AG04450 (cell line): ENCODE measurements at regions not wholly inside any gene's neighbourhood (a gene's known extent, or its start where the extent isn't known, plus 50 kb on each side); places are given as distances from the start of the nearest gene placed in this dataset.

Experiments used
- CTCF ChIA-PET: fragments of 300-600, 350-600 bp; formaldehyde crosslinking; extraction: SDS; loops from one replicate; lab custom pipeline; 2022; ENCODE audit warnings: antibody characterized with exemption, inconsistent platforms; lab: Charles Lee
- POLR2A ChIA-PET: fragments of 350-600 bp; formaldehyde crosslinking; extraction: SDS; loops from one replicate; lab custom pipeline; 2021; ENCODE audit warnings: antibody characterized with exemption, inconsistent platforms; lab: Yijun Ruan, JAX
- DNase-seq: peaks from one replicate; pipeline ENCODE4 v3.0.0-alpha.2; 2011; ENCODE audit warnings: low read depth, low spot score
- H3K27ac ChIP-seq: one replicate; pipeline ENCODE4 v1.5.1; 2012; ENCODE audit warnings: low read depth, low read length, control low read depth
- H3K27me3 ChIP-seq: one replicate; pipeline ENCODE4 v1.6.0; 2012; ENCODE audit warnings: low read length; ENCODE audit not compliant: control insufficient read depth, insufficient read depth
- H3K4me3 ChIP-seq: 2 replicates; pipeline ENCODE4 v1.5.1; 2011; ENCODE audit warnings: mild to moderate bottlenecking, low read depth, low read length, control low read depth
- H3K9me3 ChIP-seq: 2 replicates; pipeline ENCODE4 v1.5.1; 2012; ENCODE audit warnings: low read length; ENCODE audit not compliant: control insufficient read depth, insufficient read depth
- TF ChIP-seq, protein P1 (sequence below): IDR thresholded peaks from 2 replicates; pipeline ENCODE4 v1.5.1; 2011; ENCODE audit warnings: low read depth, low read length, control low read depth, inconsistent platforms

DNA sequence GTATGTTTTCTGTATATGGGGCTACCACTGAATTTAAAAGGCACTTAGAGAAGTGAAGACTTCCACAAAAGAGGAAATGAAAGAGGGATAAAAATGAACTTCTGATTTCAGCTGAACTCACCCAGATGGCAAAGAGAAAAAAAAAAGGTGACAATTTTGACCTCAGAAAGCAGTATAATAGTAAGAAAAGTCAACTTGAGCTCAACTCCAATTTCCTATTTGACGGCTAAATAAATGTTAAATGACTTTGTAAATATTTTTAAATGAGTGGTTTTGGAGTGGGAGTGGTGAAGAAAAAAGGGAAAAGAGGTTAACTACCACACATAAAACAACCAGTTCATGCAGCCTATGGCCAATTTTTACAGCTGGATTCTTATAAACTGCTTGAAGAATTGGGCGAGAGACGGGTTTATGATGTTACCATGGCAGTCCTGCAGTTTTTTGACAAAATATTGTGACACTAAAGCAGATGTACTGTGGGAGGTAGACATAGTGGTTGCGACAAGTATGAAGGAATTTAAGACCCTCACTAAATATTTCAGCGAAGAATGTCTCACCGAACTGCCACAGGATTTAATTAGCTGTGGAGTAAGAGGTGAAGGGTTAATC lies 49.8 kb upstream of the ADTRP start:
- TF ChIP-seq, protein P1, sequence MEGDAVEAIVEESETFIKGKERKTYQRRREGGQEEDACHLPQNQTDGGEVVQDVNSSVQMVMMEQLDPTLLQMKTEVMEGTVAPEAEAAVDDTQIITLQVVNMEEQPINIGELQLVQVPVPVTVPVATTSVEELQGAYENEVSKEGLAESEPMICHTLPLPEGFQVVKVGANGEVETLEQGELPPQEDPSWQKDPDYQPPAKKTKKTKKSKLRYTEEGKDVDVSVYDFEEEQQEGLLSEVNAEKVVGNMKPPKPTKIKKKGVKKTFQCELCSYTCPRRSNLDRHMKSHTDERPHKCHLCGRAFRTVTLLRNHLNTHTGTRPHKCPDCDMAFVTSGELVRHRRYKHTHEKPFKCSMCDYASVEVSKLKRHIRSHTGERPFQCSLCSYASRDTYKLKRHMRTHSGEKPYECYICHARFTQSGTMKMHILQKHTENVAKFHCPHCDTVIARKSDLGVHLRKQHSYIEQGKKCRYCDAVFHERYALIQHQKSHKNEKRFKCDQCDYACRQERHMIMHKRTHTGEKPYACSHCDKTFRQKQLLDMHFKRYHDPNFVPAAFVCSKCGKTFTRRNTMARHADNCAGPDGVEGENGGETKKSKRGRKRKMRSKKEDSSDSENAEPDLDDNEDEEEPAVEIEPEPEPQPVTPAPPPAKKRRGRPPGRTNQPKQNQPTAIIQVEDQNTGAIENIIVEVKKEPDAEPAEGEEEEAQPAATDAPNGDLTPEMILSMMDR, result no peak
- Histone ChIP-seq H3K9me3 (peaks cover 3% of the 10 kb centered on the region; the same call in 1 of the 2 replicates), H3K27me3 (no peaks in the 10 kb centered on the region), H3K4me3 (no peak overlapping the region), H3K27ac (no peak overlapping the region)
- DNase-seq, result no peak
- POLR2A ChIA-PET, result no interaction called here
- CTCF ChIA-PET, result no interaction called here
